SK-N-SH treated with all-trans-retinoic acid at 6 μM for 48 hours (cell line): ENCODE measurements at regions not wholly inside any gene's neighbourhood (a gene's known extent, or its start where the extent isn't known, plus 50 kb on each side); places are given as distances from the start of the nearest gene placed in this dataset.

Experiments
- ATAC-seq: fragments of 200-7000 bp; cut with Tn5 transposase; 3 replicates; pipeline ENCODE4 v1.9.1; 2020; ENCODE audit warnings: mild to moderate bottlenecking, moderate library complexity
- ARNTL ChIP-seq: fragments of 450-650 bp; formaldehyde crosslinking; IDR thresholded peaks from 2 replicates; pipeline ENCODE4 v1.5.0; 2020; ENCODE audit warnings: low read depth, mild to moderate bottlenecking, moderate library complexity, borderline replicate concordance
- BACH2 ChIP-seq: fragments of 250-450 bp; sonication (Bioruptor Pico); IDR thresholded peaks from 2 replicates; pipeline ENCODE4 v1.9.0; 2021; ENCODE audit warnings: mild to moderate bottlenecking, borderline replicate concordance
- CSDC2 ChIP-seq: fragments of 250-450 bp; sonication (Bioruptor Pico); IDR thresholded peaks from 2 replicates; pipeline ENCODE4 v1.5.0; 2020; ENCODE audit warnings: mild to moderate bottlenecking, moderate library complexity
- ESRRG ChIP-seq: fragments of 250-450 bp; sonication (Bioruptor Pico); IDR thresholded peaks from 2 replicates; pipeline ENCODE4 v1.6.1; 2021; ENCODE audit warnings: mild to moderate bottlenecking
- GLIS3 ChIP-seq: fragments of 250-450 bp; sonication (Bioruptor Pico); IDR thresholded peaks from 2 replicates; pipeline ENCODE4 v1.5.0; 2020; ENCODE audit warnings: mild to moderate bottlenecking, moderate library complexity
- OSR1 ChIP-seq: fragments of 250-450 bp; sonication (Bioruptor Pico); IDR thresholded peaks from 2 replicates; pipeline ENCODE4 v1.8.0; 2022; ENCODE audit warnings: moderate library complexity, mild to moderate bottlenecking, inconsistent platforms
- PPARA ChIP-seq: fragments of 250-450 bp; sonication (Bioruptor Pico); IDR thresholded peaks from 2 replicates; pipeline ENCODE4 v1.5.0; 2020; ENCODE audit warnings: mild to moderate bottlenecking, borderline replicate concordance
- RARB ChIP-seq: fragments of 250-450 bp; sonication (Bioruptor Pico); IDR thresholded peaks from 2 replicates; pipeline ENCODE4 v1.8.0; 2021; ENCODE audit warnings: mild to moderate bottlenecking, moderate library complexity
- SNAI2 ChIP-seq: fragments of 250-450 bp; sonication (Bioruptor Pico); IDR thresholded peaks from 2 replicates; pipeline ENCODE4 v1.5.0; 2020; ENCODE audit warnings: mild to moderate bottlenecking, moderate library complexity
- TCF4 ChIP-seq: fragments of 250-450 bp; sonication (Bioruptor Pico); IDR thresholded peaks from 2 replicates; pipeline ENCODE4 v1.8.0; 2021; ENCODE audit warnings: mild to moderate bottlenecking, moderate library complexity, borderline replicate concordance
- TOX ChIP-seq: fragments of 250-450 bp; sonication (Bioruptor Pico); IDR thresholded peaks from 2 replicates; pipeline ENCODE4 v1.8.0; 2021; ENCODE audit warnings: mild to moderate bottlenecking, moderate library complexity, borderline replicate concordance
- ZC3H10 ChIP-seq: fragments of 250-450 bp; sonication (Bioruptor Pico); IDR thresholded peaks from 2 replicates; pipeline ENCODE4 v1.5.1; 2021; ENCODE audit warnings: mild to moderate bottlenecking, moderate library complexity
- ZFP30 ChIP-seq: fragments of 450-650 bp; formaldehyde crosslinking; IDR thresholded peaks from 2 replicates; pipeline ENCODE4 v1.5.0; 2022; ENCODE audit warnings: mild to moderate bottlenecking, moderate library complexity
- ZNF70 ChIP-seq: fragments of 450-650 bp; formaldehyde crosslinking; IDR thresholded peaks from 2 replicates; pipeline ENCODE4 v1.5.0; 2020; ENCODE audit warnings: mild to moderate bottlenecking, moderate library complexity
- ZNF8 ChIP-seq: fragments of 450-650 bp; formaldehyde crosslinking; IDR thresholded peaks from 2 replicates; pipeline ENCODE4 v1.5.0; 2020; ENCODE audit warnings: mild to moderate bottlenecking, moderate library complexity
- TF ChIP-seq, protein P1 (sequence below): fragments of 250-450 bp; sonication (Bioruptor Pico); IDR thresholded peaks from 2 replicates; pipeline ENCODE4 v1.8.0; 2021; ENCODE audit warnings: low read depth, mild to moderate bottlenecking, moderate library complexity, borderline replicate concordance
- TF ChIP-seq, protein P2 (sequence below): fragments of 250-450 bp; sonication (Bioruptor Pico); IDR thresholded peaks from 2 replicates; pipeline ENCODE4 v1.5.1; 2021; ENCODE audit warnings: mild to moderate bottlenecking, moderate library complexity
- TF ChIP-seq, protein P3 (sequence below): fragments of 250-450 bp; sonication (Bioruptor Pico); IDR thresholded peaks from 2 replicates; pipeline ENCODE4 v1.8.0; 2020; ENCODE audit warnings: mild to moderate bottlenecking, moderate library complexity, borderline replicate concordance
- TF ChIP-seq, protein P4 (sequence below): fragments of 250-450 bp; sonication (Bioruptor Pico); IDR thresholded peaks from 2 replicates; pipeline ENCODE4 v1.5.1; 2020; ENCODE audit warnings: low read depth, mild to moderate bottlenecking, moderate library complexity

DNA sequence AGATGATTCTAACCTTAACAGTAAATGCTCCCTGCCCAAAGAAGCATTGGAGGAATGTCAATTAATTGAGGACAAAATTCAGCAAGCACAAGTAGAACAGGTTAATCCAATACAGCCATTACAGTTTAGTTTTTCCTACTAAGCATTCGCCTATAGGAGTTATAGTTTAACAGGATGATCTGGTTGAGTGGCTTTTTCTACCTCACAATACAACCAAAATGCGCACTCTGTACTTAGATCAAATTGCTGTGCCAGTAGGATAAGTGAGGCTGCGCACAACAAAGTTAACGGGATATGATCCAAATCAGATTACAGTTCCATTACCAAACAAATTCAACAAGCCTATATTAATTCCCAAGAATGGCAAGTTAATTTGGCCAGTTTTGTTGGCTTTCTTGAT lies 117.1 kb upstream of the TRIM24 start (continued):
- TF ChIP-seq, protein P1, sequence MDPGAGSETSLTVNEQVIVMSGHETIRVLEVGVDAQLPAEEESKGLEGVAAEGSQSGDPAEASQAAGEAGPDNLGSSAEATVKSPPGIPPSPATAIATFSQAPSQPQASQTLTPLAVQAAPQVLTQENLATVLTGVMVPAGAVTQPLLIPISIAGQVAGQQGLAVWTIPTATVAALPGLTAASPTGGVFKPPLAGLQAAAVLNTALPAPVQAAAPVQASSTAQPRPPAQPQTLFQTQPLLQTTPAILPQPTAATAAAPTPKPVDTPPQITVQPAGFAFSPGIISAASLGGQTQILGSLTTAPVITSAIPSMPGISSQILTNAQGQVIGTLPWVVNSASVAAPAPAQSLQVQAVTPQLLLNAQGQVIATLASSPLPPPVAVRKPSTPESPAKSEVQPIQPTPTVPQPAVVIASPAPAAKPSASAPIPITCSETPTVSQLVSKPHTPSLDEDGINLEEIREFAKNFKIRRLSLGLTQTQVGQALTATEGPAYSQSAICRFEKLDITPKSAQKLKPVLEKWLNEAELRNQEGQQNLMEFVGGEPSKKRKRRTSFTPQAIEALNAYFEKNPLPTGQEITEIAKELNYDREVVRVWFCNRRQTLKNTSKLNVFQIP (CRISPR knock-in tag): no peak
- TF ChIP-seq ZFP30 (CRISPR knock-in tag) (no peak), ZNF70 (CRISPR knock-in tag) (no peak), BACH2 (CRISPR knock-in tag) (no peak), ARNTL (no peak), TOX (no peak), ESRRG (no peak), ZNF8 (CRISPR knock-in tag) (no peak), TCF4 (no peak)

DNA sequence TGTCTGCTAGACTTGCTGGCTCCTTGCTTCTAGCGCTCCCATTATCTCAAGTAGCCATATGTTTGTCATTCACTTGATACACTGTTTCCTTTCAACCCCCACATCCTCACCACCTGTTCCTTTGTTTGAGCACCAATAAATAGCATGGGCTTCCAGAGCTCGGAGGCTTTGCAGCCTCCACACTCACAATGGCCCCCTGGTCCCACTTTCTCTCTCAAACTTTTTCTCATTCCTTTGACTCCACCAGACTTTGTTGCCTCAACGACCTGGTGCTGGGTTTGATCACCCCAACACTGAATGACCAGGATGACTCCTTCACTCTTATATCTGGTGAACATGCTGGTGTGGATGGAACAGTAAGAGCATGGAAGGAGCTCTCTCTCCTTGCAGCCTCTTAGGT lies 114.5 kb upstream of the TRIM24 start:
- TF ChIP-seq GLIS3 (CRISPR knock-in tag): no peak
- no peak for ATAC-seq

DNA sequence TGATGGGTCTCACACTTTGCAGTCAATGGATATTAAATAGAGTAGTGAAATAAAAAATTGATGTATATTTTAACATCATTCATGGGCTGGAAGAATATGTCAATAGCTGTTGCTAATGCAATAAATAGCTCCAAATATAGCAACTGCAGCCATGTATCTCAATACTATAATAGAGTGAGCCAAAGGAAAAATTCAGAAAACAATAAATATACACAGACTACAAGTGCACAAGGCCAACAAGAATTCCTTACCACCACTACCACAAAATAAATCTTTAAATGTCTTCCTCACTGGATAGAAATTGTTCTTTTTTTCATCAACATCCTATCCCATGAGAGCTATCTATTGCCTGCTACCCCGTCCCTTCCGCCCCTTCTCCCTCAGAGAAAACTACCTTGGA lies 113.1 kb upstream of the TRIM24 start:
- no peak for ATAC-seq
- TF ChIP-seq, protein P2, sequence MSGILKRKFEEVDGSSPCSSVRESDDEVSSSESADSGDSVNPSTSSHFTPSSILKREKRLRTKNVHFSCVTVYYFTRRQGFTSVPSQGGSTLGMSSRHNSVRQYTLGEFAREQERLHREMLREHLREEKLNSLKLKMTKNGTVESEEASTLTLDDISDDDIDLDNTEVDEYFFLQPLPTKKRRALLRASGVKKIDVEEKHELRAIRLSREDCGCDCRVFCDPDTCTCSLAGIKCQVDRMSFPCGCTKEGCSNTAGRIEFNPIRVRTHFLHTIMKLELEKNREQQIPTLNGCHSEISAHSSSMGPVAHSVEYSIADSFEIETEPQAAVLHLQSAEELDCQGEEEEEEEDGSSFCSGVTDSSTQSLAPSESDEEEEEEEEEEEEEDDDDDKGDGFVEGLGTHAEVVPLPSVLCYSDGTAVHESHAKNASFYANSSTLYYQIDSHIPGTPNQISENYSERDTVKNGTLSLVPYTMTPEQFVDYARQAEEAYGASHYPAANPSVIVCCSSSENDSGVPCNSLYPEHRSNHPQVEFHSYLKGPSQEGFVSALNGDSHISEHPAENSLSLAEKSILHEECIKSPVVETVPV (CRISPR knock-in tag): no peak
- no peak for TF ChIP-seq SNAI2 (CRISPR knock-in tag)
- TF ChIP-seq, all 23 proteins: peak for 0

DNA sequence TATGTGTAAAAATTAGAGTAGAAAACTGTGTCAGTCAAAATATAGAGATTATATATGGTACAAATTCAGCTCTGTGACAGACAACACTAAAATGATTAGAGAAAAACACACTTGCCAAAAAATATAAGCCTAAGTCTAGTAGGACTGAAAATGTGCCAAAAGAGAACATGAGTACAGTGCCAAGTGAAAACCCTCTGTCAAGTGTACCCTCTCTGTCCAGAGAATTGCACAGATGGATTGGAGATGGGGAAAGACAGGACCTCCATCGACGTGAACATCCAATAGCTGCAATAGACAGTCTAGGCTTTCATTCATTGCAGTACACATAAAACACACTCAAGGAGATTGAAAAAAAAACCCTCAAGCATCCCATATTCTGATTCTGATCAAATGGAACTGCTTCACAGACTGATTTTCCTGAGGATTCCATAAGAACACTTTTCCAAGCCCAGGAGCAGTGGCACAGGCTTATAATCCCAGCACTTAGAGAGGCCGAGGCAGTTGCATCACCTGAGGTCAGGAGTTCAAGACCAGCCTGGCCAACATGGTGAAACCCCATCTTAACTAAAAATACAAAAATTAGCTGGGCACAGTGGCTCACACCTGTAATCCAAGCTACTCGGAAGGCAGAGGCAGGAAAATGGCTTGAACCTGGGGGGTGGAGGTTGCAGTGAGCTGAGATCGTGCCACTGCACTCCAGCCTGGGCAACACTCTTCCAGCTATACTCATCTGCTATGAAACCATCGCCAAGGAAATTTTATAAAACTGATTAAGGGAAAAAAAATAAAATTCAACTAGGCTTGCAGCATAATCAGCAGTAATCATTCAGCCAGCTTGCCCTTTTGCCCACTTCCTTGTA lies 110.0 kb upstream of the TRIM24 start:
- TF ChIP-seq, protein P2 (CRISPR knock-in tag): no peak
- no peak for TF ChIP-seq OSR1 (CRISPR knock-in tag)
- TF ChIP-seq CSDC2: no peak
- TF ChIP-seq, protein P3, sequence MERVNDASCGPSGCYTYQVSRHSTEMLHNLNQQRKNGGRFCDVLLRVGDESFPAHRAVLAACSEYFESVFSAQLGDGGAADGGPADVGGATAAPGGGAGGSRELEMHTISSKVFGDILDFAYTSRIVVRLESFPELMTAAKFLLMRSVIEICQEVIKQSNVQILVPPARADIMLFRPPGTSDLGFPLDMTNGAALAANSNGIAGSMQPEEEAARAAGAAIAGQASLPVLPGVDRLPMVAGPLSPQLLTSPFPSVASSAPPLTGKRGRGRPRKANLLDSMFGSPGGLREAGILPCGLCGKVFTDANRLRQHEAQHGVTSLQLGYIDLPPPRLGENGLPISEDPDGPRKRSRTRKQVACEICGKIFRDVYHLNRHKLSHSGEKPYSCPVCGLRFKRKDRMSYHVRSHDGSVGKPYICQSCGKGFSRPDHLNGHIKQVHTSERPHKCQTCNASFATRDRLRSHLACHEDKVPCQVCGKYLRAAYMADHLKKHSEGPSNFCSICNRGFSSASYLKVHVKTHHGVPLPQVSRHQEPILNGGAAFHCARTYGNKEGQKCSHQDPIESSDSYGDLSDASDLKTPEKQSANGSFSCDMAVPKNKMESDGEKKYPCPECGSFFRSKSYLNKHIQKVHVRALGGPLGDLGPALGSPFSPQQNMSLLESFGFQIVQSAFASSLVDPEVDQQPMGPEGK: no peak
- no peak for TF ChIP-seq TOX
- no peak for TF ChIP-seq PPARA (CRISPR knock-in tag)
- TF ChIP-seq SNAI2 (CRISPR knock-in tag): no peak
- no peak for TF ChIP-seq GLIS3 (CRISPR knock-in tag)
- TF ChIP-seq ARNTL: no peak
- no peak for TF ChIP-seq ZNF70 (CRISPR knock-in tag)
- no peak for TF ChIP-seq ZNF8 (CRISPR knock-in tag)
- TF ChIP-seq ZFP30 (CRISPR knock-in tag): no peak
- TF ChIP-seq, protein P4, sequence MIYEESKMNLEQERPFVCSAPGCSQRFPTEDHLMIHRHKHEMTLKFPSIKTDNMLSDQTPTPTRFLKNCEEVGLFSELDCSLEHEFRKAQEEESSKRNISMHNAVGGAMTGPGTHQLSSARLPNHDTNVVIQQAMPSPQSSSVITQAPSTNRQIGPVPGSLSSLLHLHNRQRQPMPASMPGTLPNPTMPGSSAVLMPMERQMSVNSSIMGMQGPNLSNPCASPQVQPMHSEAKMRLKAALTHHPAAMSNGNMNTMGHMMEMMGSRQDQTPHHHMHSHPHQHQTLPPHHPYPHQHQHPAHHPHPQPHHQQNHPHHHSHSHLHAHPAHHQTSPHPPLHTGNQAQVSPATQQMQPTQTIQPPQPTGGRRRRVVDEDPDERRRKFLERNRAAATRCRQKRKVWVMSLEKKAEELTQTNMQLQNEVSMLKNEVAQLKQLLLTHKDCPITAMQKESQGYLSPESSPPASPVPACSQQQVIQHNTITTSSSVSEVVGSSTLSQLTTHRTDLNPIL: no peak
- TF ChIP-seq ZC3H10 (CRISPR knock-in tag): no peak
- TF ChIP-seq RARB: no peak
- no peak for ATAC-seq
